KMS-11 (cell line): ENCODE measurements at regions not wholly inside any gene's neighbourhood (a gene's known extent, or its start where the extent isn't known, plus 50 kb on each side); places are given as distances from the start of the nearest gene placed in this dataset.
"Not testable (repeated sequence)": the region's sequence is repeated elsewhere in the genome, so short reads cannot be mapped to it uniquely, and the experiment has no call there.

Source experiments
- H2AFZ ChIP-seq: fragments of 200-600 bp; sonication (generic); 2 replicates; pipeline ENCODE4 v1.6.1; 2016; ENCODE audit warnings: antibody characterized with exemption, mixed run types, low read depth
- H3K27ac ChIP-seq: fragments of 200-600 bp; sonication (generic); 2 replicates; pipeline ENCODE4 v1.6.1; 2016; ENCODE audit warnings: mild to moderate bottlenecking, mixed run types
- H3K27me3 ChIP-seq: fragments of 200-600 bp; sonication (generic); 2 replicates; pipeline ENCODE4 v1.6.1; 2017; ENCODE audit warnings: mild to moderate bottlenecking, low read depth, mixed run types, moderate library complexity; ENCODE audit not compliant: insufficient read depth
- H3K36me3 ChIP-seq: fragments of 200-600 bp; sonication (generic); 2 replicates; pipeline ENCODE4 v1.6.1; 2017; ENCODE audit warnings: mild to moderate bottlenecking, mixed run types; ENCODE audit not compliant: insufficient read depth
- H3K4me1 ChIP-seq: fragments of 200-600 bp; sonication (generic); 2 replicates; pipeline ENCODE4 v1.6.1; 2016; ENCODE audit warnings: mild to moderate bottlenecking, low read depth, mixed run types; ENCODE audit not compliant: poor library complexity, severe bottlenecking
- H3K4me2 ChIP-seq: fragments of 200-600 bp; sonication (generic); 2 replicates; pipeline ENCODE4 v1.7.0; 2016; ENCODE audit warnings: mild to moderate bottlenecking, mixed run types
- H3K4me3 ChIP-seq: fragments of 200-600 bp; sonication (generic); IDR thresholded peaks from 2 replicates; pipeline ENCODE4 v1.6.1; 2017; ENCODE audit warnings: low read depth, low read length, mixed read lengths; ENCODE audit not compliant: insufficient read depth
- H3K79me2 ChIP-seq: fragments of 200-600 bp; sonication (generic); 2 replicates; pipeline ENCODE4 v1.6.1; 2016; ENCODE audit warnings: low read depth, mixed run types; ENCODE audit not compliant: insufficient read depth
- H3K9ac ChIP-seq: fragments of 200-600 bp; sonication (generic); 2 replicates; pipeline ENCODE4 v1.6.1; 2016; ENCODE audit warnings: mild to moderate bottlenecking, mixed run types
- H4K20me1 ChIP-seq: fragments of 200-600 bp; sonication (generic); 2 replicates; pipeline ENCODE4 v1.6.1; 2016; ENCODE audit warnings: mild to moderate bottlenecking, mixed run types; ENCODE audit not compliant: insufficient read depth
- TF ChIP-seq, protein P1 (sequence below): fragments of 200-600 bp; sonication (generic); conservative IDR thresholded peaks from 2 replicates; pipeline ENCODE4 v1.6.1; 2017; ENCODE audit warnings: low read depth, mild to moderate bottlenecking, antibody characterized with exemption, low read length, moderate library complexity, mixed read lengths

DNA sequence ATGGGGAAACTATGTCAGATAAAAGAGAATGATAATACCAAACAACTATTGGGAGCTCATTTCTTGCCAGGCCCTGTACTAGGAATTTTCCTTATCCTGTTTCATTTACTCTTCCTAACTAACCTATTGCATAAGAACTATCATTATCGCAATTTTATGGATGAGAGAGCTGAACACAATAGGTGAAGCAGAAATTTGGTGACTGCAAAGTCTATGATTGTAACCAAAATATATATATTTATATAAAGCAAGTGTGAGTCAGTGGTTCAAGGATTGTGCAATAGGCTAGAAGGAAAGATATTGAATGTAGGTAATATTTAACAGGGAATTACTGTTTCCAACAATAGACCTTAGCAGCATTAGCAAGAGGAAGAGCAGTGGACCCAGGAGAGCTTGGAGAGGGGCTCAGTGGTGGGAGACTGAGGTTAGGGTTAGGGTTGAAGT is 181.1 kb upstream of the TENT5A start:
- H3K27ac ChIP-seq = no peak overlapping the region
- TF ChIP-seq, protein P1, sequence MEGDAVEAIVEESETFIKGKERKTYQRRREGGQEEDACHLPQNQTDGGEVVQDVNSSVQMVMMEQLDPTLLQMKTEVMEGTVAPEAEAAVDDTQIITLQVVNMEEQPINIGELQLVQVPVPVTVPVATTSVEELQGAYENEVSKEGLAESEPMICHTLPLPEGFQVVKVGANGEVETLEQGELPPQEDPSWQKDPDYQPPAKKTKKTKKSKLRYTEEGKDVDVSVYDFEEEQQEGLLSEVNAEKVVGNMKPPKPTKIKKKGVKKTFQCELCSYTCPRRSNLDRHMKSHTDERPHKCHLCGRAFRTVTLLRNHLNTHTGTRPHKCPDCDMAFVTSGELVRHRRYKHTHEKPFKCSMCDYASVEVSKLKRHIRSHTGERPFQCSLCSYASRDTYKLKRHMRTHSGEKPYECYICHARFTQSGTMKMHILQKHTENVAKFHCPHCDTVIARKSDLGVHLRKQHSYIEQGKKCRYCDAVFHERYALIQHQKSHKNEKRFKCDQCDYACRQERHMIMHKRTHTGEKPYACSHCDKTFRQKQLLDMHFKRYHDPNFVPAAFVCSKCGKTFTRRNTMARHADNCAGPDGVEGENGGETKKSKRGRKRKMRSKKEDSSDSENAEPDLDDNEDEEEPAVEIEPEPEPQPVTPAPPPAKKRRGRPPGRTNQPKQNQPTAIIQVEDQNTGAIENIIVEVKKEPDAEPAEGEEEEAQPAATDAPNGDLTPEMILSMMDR = no peak
- H3K27me3 ChIP-seq = no peaks in the 10 kb centered on the region
- no peaks in the 10 kb centered on the region for H4K20me1 ChIP-seq
- no peaks in the 10 kb centered on the region for H3K79me2 ChIP-seq
- no peaks in the 10 kb centered on the region for H3K36me3 ChIP-seq
- no peak overlapping the region for H3K4me3 ChIP-seq
- no peak overlapping the region for H3K9ac ChIP-seq
- H3K4me1 ChIP-seq = peaks cover 19% of the 10 kb centered on the region
- H3K4me2 ChIP-seq = no peak overlapping the region
- H2AFZ ChIP-seq = no peak overlapping the region

DNA sequence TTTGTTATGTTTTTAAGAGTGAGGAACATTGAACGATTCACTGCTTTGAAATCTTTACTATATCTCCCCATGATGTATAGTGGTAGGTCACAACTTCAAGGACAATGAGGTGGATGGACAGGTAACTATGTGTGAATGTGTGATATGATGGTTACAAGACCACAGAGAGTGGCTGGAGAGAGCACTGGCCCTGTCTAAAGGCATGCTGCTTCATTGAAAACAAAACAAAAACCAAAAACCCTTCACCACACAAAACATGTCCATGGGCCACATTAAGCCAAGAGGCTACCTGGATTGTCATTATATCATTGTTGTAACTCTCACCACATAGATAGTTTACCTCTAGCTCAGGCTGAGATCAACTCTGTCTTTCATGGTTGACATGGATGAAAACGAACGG is 180.6 kb upstream of the TENT5A start:
- no peaks in the 10 kb centered on the region for H3K36me3 ChIP-seq
- H3K27ac ChIP-seq = no peak overlapping the region
- H3K9ac ChIP-seq = no peak overlapping the region
- TF ChIP-seq, protein P1 = no peak
- no peaks in the 10 kb centered on the region for H4K20me1 ChIP-seq
- no peak overlapping the region for H3K4me3 ChIP-seq
- H3K4me2 ChIP-seq = no peak overlapping the region
- H3K79me2 ChIP-seq = no peaks in the 10 kb centered on the region
- peaks cover 13% of the 10 kb centered on the region for H3K4me1 ChIP-seq
- no peak overlapping the region for H2AFZ ChIP-seq
- H3K27me3 ChIP-seq = no peaks in the 10 kb centered on the region

DNA sequence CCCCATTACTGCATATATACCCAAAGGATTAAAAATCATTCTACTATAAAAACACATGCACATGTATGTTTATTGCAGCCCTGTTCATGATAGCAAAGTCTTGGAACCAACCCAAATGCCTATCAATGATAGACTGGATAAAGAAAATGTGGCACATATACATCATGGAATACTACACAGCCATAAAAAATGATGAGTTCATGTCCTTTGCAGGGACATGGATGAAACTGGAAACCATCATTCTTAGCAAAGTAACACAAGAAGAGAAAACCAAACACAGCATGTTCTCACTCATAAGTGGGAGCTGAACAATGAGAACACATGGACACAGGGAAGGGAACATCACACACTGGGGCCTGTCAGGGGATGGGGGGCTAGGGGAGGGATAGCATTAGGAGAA is 180.0 kb upstream of the TENT5A start:
- H3K4me2 ChIP-seq, H4K20me1 ChIP-seq, H3K4me1 ChIP-seq, H2AFZ ChIP-seq, H3K36me3 ChIP-seq, H3K4me3 ChIP-seq, H3K9ac ChIP-seq, H3K27ac ChIP-seq, H3K27me3 ChIP-seq, H3K79me2 ChIP-seq: not testable (repeated sequence)

DNA sequence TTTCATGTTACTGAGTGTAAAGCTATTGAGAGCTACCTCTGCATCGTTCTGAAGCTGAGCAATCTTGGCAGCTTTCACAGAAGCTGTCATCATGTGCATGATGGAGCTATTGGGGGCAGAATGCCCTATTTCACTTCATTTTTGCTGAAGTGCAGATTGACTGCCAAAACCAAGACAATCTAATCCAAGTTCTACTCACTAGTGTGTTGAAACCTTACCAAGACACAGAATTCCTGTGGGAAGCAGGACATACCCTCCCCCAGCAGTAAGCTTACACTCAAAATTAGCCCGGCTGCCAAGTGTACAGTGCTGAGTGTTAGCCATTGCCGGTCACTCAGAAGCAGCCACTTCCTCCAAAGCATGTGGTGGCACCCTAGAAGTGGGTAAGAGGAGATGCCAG is 177.3 kb upstream of the TENT5A start:
- Histone ChIP-seq H3K36me3 (no peaks in the 10 kb centered on the region), H3K27me3 (no peaks in the 10 kb centered on the region), H3K27ac (no peak overlapping the region), H3K4me1 (no peaks in the 10 kb centered on the region), H2AFZ (no peak overlapping the region), H4K20me1 (no peaks in the 10 kb centered on the region), H3K9ac (no peak overlapping the region), H3K4me2 (no peak overlapping the region), H3K4me3 (no peak overlapping the region), H3K79me2 (no peaks in the 10 kb centered on the region)
- TF ChIP-seq, protein P1 = no peak

DNA sequence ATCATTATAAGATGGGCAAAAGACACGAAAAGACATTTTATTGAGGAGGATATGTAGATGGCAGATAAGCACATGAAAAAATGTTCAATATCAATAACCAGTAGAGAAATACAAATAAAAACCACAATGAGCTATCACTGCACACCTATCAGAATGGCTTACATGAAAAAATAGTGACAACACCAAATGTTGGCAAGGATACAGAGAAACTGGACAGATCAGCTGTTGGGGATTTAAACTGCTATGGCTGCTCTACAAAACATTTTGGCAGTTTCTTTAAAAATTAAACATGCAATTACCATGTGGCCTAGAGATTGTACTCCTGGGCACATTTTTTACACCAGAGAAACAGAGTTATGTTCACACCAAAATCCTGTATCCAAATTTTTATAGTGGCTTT is 172.7 kb upstream of the TENT5A start:
- H4K20me1 ChIP-seq = no peaks in the 10 kb centered on the region
- TF ChIP-seq, protein P1 = no peak
- H3K27ac ChIP-seq = no peak overlapping the region
- H3K79me2 ChIP-seq = no peaks in the 10 kb centered on the region
- no peaks in the 10 kb centered on the region for H3K36me3 ChIP-seq
- H2AFZ ChIP-seq = no peak overlapping the region
- H3K27me3 ChIP-seq = no peaks in the 10 kb centered on the region
- H3K4me1 ChIP-seq = no peaks in the 10 kb centered on the region
- H3K9ac ChIP-seq = no peak overlapping the region
- no peak overlapping the region for H3K4me3 ChIP-seq
- H3K4me2 ChIP-seq = no peak overlapping the region
